ENCODE measurements at regions not wholly inside any gene's neighbourhood (a gene's known extent, or its start where the extent isn't known, plus 50 kb on each side); places are given as distances from the start of the nearest gene placed in this dataset.

GRCh38 chr12:114302606-114303315 is 103.2 kb downstream of the TBX5 start:
- no peak overlapping the region for H3K27ac ChIP-seq
- H3K9me3 ChIP-seq: no peaks in the 10 kb centered on the region
- intact Hi-C loops (cut with DNase I; ENCODE audit: low total_unique reads): no loop called here
- no peak overlapping the region for H3K4me3 ChIP-seq
- DNase-seq: no peak
- H3K4me1 ChIP-seq: no peaks in the 10 kb centered on the region
- no peak for TF ChIP-seq CTCF (IDR thresholded peaks at IDR 0.05)
- TF ChIP-seq POLR2A (IDR thresholded peaks at IDR 0.05): no peak
- H3K27me3 ChIP-seq: no peaks in the 10 kb centered on the region
- H3K36me3 ChIP-seq: no peaks in the 10 kb centered on the region

DNA sequence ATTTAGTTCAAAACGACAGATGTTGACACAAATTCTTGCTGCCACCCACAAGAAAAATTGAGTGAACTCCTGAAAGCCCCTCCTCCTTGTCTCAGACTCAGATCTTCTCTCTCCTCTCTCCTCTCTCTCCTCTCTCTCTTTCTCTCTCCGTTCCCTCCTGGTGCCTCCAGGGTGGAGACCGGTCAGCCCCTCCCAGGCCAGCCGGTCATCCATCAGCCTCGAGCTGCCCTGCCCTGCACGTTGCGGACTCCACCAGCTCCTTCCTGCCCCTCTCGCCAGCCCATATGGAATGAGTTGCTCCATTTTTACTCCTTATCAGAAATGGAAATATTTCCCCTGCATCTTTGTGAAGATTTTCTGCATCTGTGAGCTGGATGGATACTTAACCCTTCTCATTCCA is 103.8 kb downstream of the TBX5 start:
- H3K36me3 ChIP-seq: no peaks in the 10 kb centered on the region
- no peak for TF ChIP-seq CTCF (IDR thresholded peaks at IDR 0.05)
- intact Hi-C loops (cut with DNase I; ENCODE audit: low total_unique reads): no loop called here
- H3K4me1 ChIP-seq: no peaks in the 10 kb centered on the region
- no peak overlapping the region for H3K27ac ChIP-seq
- no peaks in the 10 kb centered on the region for H3K27me3 ChIP-seq
- no peaks in the 10 kb centered on the region for H3K9me3 ChIP-seq
- H3K4me3 ChIP-seq: no peak overlapping the region
- DNase-seq: no peak

GRCh38 chr12:114294303-114294685 is 111.7 kb downstream of the TBX5 start:
- TF ChIP-seq CTCF (IDR thresholded peaks at IDR 0.05): no peak
- TF ChIP-seq POLR2A (IDR thresholded peaks at IDR 0.05): no peak
- no peaks in the 10 kb centered on the region for H3K4me1 ChIP-seq
- no peak overlapping the region for H3K27ac ChIP-seq
- H3K9me3 ChIP-seq: no peaks in the 10 kb centered on the region
- intact Hi-C loops (cut with DNase I; ENCODE audit: low total_unique reads): no loop called here
- no peaks in the 10 kb centered on the region for H3K36me3 ChIP-seq
- H3K27me3 ChIP-seq: no peaks in the 10 kb centered on the region
- no peak for DNase-seq
- no peak overlapping the region for H3K4me3 ChIP-seq

GRCh38 chr12:114293571-114294302 is 112.2 kb downstream of the TBX5 start:
- no peaks in the 10 kb centered on the region for H3K4me1 ChIP-seq
- no peaks in the 10 kb centered on the region for H3K9me3 ChIP-seq
- H3K4me3 ChIP-seq: no peak overlapping the region
- no peaks in the 10 kb centered on the region for H3K36me3 ChIP-seq
- DNase-seq: no peak
- H3K27ac ChIP-seq: no peak overlapping the region
- no peak for TF ChIP-seq CTCF (IDR thresholded peaks at IDR 0.05)
- TF ChIP-seq POLR2A (IDR thresholded peaks at IDR 0.05): no peak
- intact Hi-C loops (cut with DNase I; ENCODE audit: low total_unique reads): no loop called here
- H3K27me3 ChIP-seq: no peaks in the 10 kb centered on the region

DNA sequence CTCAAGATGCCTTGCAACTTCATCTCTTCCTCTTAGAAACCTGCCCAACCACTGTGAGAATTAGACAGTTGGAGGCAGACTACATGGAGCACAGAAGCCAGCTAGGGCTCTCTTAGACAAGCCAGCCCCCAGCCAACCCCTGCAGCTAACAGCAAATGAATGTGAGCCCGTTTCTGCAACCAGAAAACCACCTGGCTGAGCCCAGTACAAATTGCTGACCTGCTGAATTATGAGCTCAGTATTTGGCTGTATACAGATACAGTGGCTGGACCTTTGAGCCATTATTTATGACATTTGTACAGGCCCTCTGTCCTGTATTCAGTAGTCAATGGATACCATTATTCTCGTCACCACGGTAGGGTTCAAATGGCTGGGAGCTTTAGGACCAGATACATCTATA is 112.9 kb downstream of the TBX5 start:
- Histone ChIP-seq H3K4me1 (no peaks in the 10 kb centered on the region), H3K27me3 (no peaks in the 10 kb centered on the region), H3K9me3 (no peaks in the 10 kb centered on the region), H3K27ac (no peak overlapping the region), H3K4me3 (no peak overlapping the region), H3K36me3 (no peaks in the 10 kb centered on the region)
- intact Hi-C loops (cut with DNase I; ENCODE audit: low total_unique reads): no loop called here
- no peak for DNase-seq
- no peak for TF ChIP-seq POLR2A (IDR thresholded peaks at IDR 0.05)
- no peak for TF ChIP-seq CTCF (IDR thresholded peaks at IDR 0.05)

Data from uterus (tissue), 3 donors.